ENCODE measurements at regions not wholly inside any gene's neighbourhood (a gene's known extent, or its start where the extent isn't known, plus 50 kb on each side); places are given as distances from the start of the nearest gene placed in this dataset.

DNA sequence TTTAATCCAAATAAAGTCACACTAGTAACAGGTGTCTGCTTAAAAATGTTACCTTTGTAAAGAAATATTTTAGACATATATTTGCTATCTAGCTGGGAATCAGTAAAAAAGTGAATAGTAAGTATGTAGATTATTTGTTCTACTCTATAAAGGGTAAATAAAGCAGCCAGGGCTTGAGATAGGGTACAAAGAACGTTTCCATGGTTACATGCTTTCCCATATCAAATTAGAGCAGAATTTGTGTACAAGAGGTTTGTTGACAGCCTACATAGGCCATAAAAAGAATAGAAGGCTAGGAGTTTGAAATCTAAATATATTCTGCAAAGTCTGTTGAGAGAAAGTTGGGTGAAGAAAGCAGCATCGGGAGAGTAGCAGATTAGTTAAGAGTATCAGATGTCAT, 160.9 kb upstream of the POU5F2 start:
- H3K4me1 ChIP-seq (ENCODE audit: control extremely low read depth in 1 of 4, control insufficient read depth in 4 of 4, insufficient read depth in 4 of 4, low read length in 3 of 4), result no peaks in the 10 kb centered on the region
- no peak overlapping the region for H3K4me3 ChIP-seq (ENCODE audit: control insufficient read depth in 1 of 7, extremely low read depth in 1 of 7, insufficient read depth in 4 of 7, low read depth in 2 of 7, low read length in 6 of 7)
- ChIA-PET CTCF (no interaction called here), POLR2A (no interaction called here)
- H3K27ac ChIP-seq (ENCODE audit: insufficient read depth in 1 of 2, low read depth in 1 of 2, low read length in 2 of 2, poor library complexity in 1 of 2, severe bottlenecking in 2 of 2), result no peak overlapping the region
- H3K9me3 ChIP-seq (ENCODE audit: control extremely low read depth in 1 of 5, control insufficient read depth in 4 of 5, insufficient read depth in 2 of 5, low read depth in 1 of 5, low read length in 4 of 5), result no peaks in the 10 kb centered on the region
- 100% methylated on average over 1 of the region's 2 CpGs for WGBS (ENCODE audit: insufficient coverage)
- no peaks in the 10 kb centered on the region for H3K27me3 ChIP-seq (replicated peaks in 2 of 5; ENCODE audit: control insufficient read depth in 4 of 5, insufficient read depth in 5 of 5, low read length in 4 of 5)
- H3K36me3 ChIP-seq (ENCODE audit: control insufficient read depth in 4 of 4, insufficient read depth in 4 of 4, low read length in 3 of 4), result peaks cover 0 to 3% (median 0%) of the 10 kb centered on the region in 4 experiments
- no peak for DNase-seq

DNA sequence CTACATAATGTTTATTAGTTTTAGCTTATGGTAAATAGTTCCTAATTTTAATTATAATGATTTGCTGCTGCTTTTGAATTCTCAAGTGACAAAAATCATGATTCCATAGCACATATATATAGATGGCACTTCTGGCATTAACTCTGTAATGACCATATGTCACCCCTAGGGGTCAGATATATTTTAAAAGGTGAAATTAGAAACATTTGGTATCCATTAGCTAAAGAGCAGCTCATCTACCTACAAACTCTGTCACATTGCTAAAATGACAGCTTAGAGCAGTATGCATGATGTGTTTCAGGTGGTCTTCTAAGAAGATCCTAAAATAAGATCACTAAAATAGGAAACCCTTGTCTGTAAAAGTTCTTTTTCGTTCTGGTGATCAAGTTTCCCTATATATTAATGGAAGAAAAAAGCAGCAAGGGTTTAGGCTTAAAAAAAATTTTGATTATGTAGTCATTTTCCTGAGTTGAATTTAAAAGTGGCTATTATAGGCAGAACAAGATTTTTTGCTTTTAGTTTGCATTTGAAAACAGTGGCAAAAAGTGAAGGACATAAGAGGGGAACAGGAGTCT, 157.7 kb upstream of the POU5F2 start:
- DNase-seq, result peak; percentile 12 to 24 (median 24)
- no CpG with 5 or more reads among the region's 1 CpG for WGBS (ENCODE audit: insufficient coverage)
- Histone ChIP-seq H3K36me3 (ENCODE audit: control insufficient read depth in 4 of 4, insufficient read depth in 4 of 4, low read length in 3 of 4) (peaks cover 0 to 2% (median 0%) of the 10 kb centered on the region in 4 experiments), H3K9me3 (ENCODE audit: control extremely low read depth in 1 of 5, control insufficient read depth in 4 of 5, insufficient read depth in 2 of 5, low read depth in 1 of 5, low read length in 4 of 5) (no peaks in the 10 kb centered on the region), H3K4me1 (ENCODE audit: control extremely low read depth in 1 of 4, control insufficient read depth in 4 of 4, insufficient read depth in 4 of 4, low read length in 3 of 4) (no peaks in the 10 kb centered on the region), H3K4me3 (ENCODE audit: control insufficient read depth in 1 of 7, extremely low read depth in 1 of 7, insufficient read depth in 4 of 7, low read depth in 2 of 7, low read length in 6 of 7) (no peak overlapping the region), H3K27ac (ENCODE audit: insufficient read depth in 1 of 2, low read depth in 1 of 2, low read length in 2 of 2, poor library complexity in 1 of 2, severe bottlenecking in 2 of 2) (no peak overlapping the region), H3K27me3 (replicated peaks in 2 of 5; ENCODE audit: control insufficient read depth in 4 of 5, insufficient read depth in 5 of 5, low read length in 4 of 5) (no peaks in the 10 kb centered on the region)
- ChIA-PET POLR2A (no interaction called here), CTCF (interaction anchor here (0.7 to 1.8 kb wide), 4 partner anchors 9 to 25 kb away, joined by 3 to 5 read pairs (median 4); no protein-coding TSS in a partner anchor)

DNA sequence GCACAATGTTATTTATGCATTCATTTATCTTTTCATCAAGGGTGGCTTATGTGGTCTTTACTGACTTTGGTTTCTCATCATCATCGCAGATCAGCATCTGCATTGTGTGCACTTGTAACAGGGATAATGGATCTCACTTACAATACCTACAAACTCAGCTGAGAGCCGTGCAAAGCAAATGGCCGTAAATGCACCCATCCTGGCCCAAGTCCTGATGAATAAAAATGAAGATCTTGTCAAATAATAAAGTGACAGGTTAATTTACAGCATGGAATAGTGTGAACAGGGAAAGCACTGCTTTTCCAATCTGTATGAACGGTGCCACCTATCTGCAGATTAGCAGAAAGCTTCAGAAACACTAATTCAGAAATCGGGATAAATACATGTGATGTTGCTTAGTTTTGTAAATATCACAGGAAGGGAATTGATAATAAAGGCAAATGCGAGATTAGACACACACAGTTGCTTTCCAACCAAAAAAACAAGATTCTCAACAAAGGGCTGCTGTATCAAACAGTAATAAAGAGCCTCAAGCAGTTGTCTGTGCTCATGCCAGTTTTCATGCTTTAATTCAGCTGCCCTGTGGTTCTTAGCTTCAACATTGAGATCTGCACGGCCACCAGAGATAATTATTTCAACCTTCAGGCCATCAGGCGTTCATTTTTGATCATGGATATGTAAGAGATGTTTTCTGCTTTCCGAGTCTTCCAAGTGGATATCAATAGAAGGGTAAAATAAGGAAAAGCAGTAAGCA, 153.4 kb upstream of the POU5F2 start:
- DNase-seq, result no peak
- no peaks in the 10 kb centered on the region for H3K27me3 ChIP-seq (replicated peaks in 2 of 5; ENCODE audit: control insufficient read depth in 4 of 5, insufficient read depth in 5 of 5, low read length in 4 of 5)
- no peaks in the 10 kb centered on the region for H3K9me3 ChIP-seq (ENCODE audit: control extremely low read depth in 1 of 5, control insufficient read depth in 4 of 5, insufficient read depth in 2 of 5, low read depth in 1 of 5, low read length in 4 of 5)
- CTCF ChIA-PET, result interaction anchor here (1.3 kb wide), 1 partner anchor 13 kb away, joined by 5 read pairs; no protein-coding TSS in a partner anchor
- H3K4me1 ChIP-seq (ENCODE audit: control extremely low read depth in 1 of 4, control insufficient read depth in 4 of 4, insufficient read depth in 4 of 4, low read length in 3 of 4), result peaks cover 0 to 6% (median 3%) of the 10 kb centered on the region in 4 experiments
- POLR2A ChIA-PET, result no interaction called here
- H3K27ac ChIP-seq (ENCODE audit: insufficient read depth in 1 of 2, low read depth in 1 of 2, low read length in 2 of 2, poor library complexity in 1 of 2, severe bottlenecking in 2 of 2), result no peak overlapping the region
- 95% methylated on average over 6 of the region's 9 CpGs for WGBS (ENCODE audit: insufficient coverage)
- H3K36me3 ChIP-seq (ENCODE audit: control insufficient read depth in 4 of 4, insufficient read depth in 4 of 4, low read length in 3 of 4), result no peaks in the 10 kb centered on the region
- H3K4me3 ChIP-seq (ENCODE audit: control insufficient read depth in 1 of 7, extremely low read depth in 1 of 7, insufficient read depth in 4 of 7, low read depth in 2 of 7, low read length in 6 of 7), result no peak overlapping the region

DNA sequence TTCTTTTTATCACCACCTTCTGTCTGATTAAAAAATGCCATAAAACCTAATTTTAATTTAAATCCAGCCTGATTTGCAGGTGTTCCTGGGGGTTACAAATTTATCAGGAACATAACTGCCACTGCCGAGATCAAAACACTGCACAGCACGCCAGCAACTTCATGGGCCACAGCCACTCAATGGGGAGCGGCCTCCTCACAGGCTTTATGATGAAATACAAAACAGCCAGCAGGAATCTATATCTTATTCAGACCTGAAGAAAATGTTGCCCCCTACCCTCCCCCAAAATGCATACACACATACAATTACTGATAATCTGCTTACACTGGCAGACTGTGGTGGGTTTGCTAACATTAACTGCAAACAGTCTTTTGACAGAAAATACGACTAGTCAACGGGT, 151.7 kb upstream of the POU5F2 start:
- no peak overlapping the region for H3K27ac ChIP-seq (ENCODE audit: insufficient read depth in 1 of 2, low read depth in 1 of 2, low read length in 2 of 2, poor library complexity in 1 of 2, severe bottlenecking in 2 of 2)
- CTCF ChIA-PET, result no interaction called here
- H3K9me3 ChIP-seq (ENCODE audit: control extremely low read depth in 1 of 5, control insufficient read depth in 4 of 5, insufficient read depth in 2 of 5, low read depth in 1 of 5, low read length in 4 of 5), result no peaks in the 10 kb centered on the region
- no peaks in the 10 kb centered on the region for H3K36me3 ChIP-seq (ENCODE audit: control insufficient read depth in 4 of 4, insufficient read depth in 4 of 4, low read length in 3 of 4)
- 100% methylated on average over 2 of the region's 5 CpGs for WGBS (ENCODE audit: insufficient coverage)
- H3K27me3 ChIP-seq (replicated peaks in 2 of 5; ENCODE audit: control insufficient read depth in 4 of 5, insufficient read depth in 5 of 5, low read length in 4 of 5), result no peaks in the 10 kb centered on the region
- DNase-seq, result no peak
- H3K4me3 ChIP-seq (ENCODE audit: control insufficient read depth in 1 of 7, extremely low read depth in 1 of 7, insufficient read depth in 4 of 7, low read depth in 2 of 7, low read length in 6 of 7), result no peak overlapping the region
- POLR2A ChIA-PET, result no interaction called here
- peaks cover 0 to 6% (median 3%) of the 10 kb centered on the region in 4 experiments for H3K4me1 ChIP-seq (ENCODE audit: control extremely low read depth in 1 of 4, control insufficient read depth in 4 of 4, insufficient read depth in 4 of 4, low read length in 3 of 4)

DNA sequence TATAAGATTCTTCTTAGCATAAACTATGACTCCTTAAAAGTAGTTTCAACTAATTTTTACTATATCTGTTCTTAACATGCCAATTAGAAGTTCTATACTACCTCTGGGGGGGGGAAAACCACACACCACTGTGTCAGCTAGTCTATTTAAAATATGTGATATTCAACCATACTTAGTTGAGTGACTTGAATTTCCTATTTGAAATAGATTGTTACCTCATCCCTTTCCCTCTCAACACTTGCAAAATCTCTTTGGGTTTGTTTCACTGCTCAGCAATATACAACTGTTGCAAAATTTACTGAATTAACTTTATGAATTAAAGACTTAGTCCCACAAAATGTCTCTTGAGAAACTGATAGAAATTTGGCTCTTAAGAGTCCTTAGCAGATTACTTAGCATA, 151.1 kb upstream of the POU5F2 start:
- Histone ChIP-seq H3K27me3 (replicated peaks in 2 of 5; ENCODE audit: control insufficient read depth in 4 of 5, insufficient read depth in 5 of 5, low read length in 4 of 5) (no peaks in the 10 kb centered on the region), H3K27ac (ENCODE audit: insufficient read depth in 1 of 2, low read depth in 1 of 2, low read length in 2 of 2, poor library complexity in 1 of 2, severe bottlenecking in 2 of 2) (no peak overlapping the region), H3K4me1 (ENCODE audit: control extremely low read depth in 1 of 4, control insufficient read depth in 4 of 4, insufficient read depth in 4 of 4, low read length in 3 of 4) (peaks cover 0 to 6% (median 3%) of the 10 kb centered on the region in 4 experiments), H3K9me3 (ENCODE audit: control extremely low read depth in 1 of 5, control insufficient read depth in 4 of 5, insufficient read depth in 2 of 5, low read depth in 1 of 5, low read length in 4 of 5) (no peaks in the 10 kb centered on the region), H3K36me3 (ENCODE audit: control insufficient read depth in 4 of 4, insufficient read depth in 4 of 4, low read length in 3 of 4) (no peaks in the 10 kb centered on the region), H3K4me3 (ENCODE audit: control insufficient read depth in 1 of 7, extremely low read depth in 1 of 7, insufficient read depth in 4 of 7, low read depth in 2 of 7, low read length in 6 of 7) (no peak overlapping the region)
- ChIA-PET CTCF (no interaction called here), POLR2A (no interaction called here)
- no peak for DNase-seq

DNA sequence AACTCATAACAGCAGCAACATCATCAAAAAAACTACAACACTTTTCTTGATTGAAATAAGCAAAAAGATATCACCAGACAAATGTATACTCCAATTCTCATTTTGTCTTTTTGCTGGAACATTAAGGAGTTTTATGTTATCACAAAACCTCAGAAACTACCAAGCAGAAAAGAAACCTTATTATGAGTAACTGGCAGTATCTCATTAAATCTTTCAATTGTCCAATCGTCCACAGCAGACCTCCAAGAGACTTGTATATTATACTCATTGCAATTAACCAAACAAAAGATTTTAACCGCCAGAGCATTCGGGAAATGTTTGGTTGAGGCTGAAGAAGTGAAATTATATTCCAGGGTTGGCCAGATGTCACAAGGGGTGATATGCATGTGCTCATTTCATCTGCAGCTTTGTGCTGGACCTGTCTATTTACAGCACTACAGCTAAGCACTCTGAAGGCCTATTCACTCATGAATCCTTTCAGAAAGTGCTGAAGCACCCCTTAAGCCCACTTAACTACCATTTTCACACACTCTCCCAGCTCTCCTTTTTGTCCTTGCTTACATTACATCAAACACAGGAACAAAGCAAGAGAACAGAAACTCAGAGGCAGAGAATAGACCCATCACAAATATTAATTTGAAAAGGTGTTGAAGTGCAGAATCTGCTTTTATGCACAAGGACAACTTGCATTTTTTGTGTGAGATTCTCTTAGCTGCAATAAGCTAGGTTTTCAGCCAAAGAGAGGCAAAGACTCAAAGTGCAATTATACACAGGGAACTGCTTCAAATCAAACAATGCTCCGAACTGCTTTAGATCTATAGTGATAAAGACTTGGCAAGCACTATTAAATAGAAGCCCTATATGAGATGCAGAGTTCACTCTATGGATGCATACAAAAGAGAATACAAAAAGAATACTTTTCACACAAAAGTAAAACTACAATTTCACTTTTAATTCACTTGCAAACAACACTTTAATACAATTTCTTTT, 150.4 kb upstream of the POU5F2 start:
- ChIA-PET POLR2A (no interaction called here), CTCF (no interaction called here)
- H3K4me3 ChIP-seq (ENCODE audit: control insufficient read depth in 1 of 7, extremely low read depth in 1 of 7, insufficient read depth in 4 of 7, low read depth in 2 of 7, low read length in 6 of 7), result no peak overlapping the region
- no peaks in the 10 kb centered on the region for H3K9me3 ChIP-seq (ENCODE audit: control extremely low read depth in 1 of 5, control insufficient read depth in 4 of 5, insufficient read depth in 2 of 5, low read depth in 1 of 5, low read length in 4 of 5)
- no peaks in the 10 kb centered on the region for H3K36me3 ChIP-seq (ENCODE audit: control insufficient read depth in 4 of 4, insufficient read depth in 4 of 4, low read length in 3 of 4)
- no peaks in the 10 kb centered on the region for H3K27me3 ChIP-seq (replicated peaks in 2 of 5; ENCODE audit: control insufficient read depth in 4 of 5, insufficient read depth in 5 of 5, low read length in 4 of 5)
- H3K27ac ChIP-seq (ENCODE audit: insufficient read depth in 1 of 2, low read depth in 1 of 2, low read length in 2 of 2, poor library complexity in 1 of 2, severe bottlenecking in 2 of 2), result no peak overlapping the region
- DNase-seq, result no peak
- peaks cover 0 to 9% (median 3%) of the 10 kb centered on the region in 4 experiments for H3K4me1 ChIP-seq (ENCODE audit: control extremely low read depth in 1 of 4, control insufficient read depth in 4 of 4, insufficient read depth in 4 of 4, low read length in 3 of 4)
- WGBS (ENCODE audit: insufficient coverage), result no CpG with 5 or more reads among the region's 4 CpGs

DNA sequence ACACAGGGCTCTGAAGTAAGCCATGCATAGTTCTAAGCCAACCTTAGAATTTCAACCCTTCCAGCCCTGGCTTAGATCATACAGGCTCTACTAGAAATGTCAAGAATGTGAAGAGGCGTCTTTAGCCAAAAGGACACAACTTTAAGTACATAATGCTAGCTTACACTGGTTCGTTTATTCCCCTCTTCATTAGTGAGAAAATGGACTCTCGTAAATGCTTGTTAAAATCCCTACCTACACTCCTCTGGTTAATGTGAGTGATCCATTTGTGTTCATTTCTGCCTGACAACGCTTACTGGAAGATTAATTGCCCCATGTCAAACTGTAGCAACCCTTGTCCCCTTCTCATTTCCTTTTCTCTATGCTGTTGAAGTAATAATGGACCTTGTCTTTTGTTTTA, 149.3 kb upstream of the POU5F2 start:
- DNase-seq, result no peak
- CTCF ChIA-PET, result no interaction called here
- no peaks in the 10 kb centered on the region for H3K27me3 ChIP-seq (replicated peaks in 2 of 5; ENCODE audit: control insufficient read depth in 4 of 5, insufficient read depth in 5 of 5, low read length in 4 of 5)
- peaks cover 0 to 10% (median 3%) of the 10 kb centered on the region in 4 experiments for H3K4me1 ChIP-seq (ENCODE audit: control extremely low read depth in 1 of 4, control insufficient read depth in 4 of 4, insufficient read depth in 4 of 4, low read length in 3 of 4)
- no peaks in the 10 kb centered on the region for H3K36me3 ChIP-seq (ENCODE audit: control insufficient read depth in 4 of 4, insufficient read depth in 4 of 4, low read length in 3 of 4)
- no peak overlapping the region for H3K27ac ChIP-seq (ENCODE audit: insufficient read depth in 1 of 2, low read depth in 1 of 2, low read length in 2 of 2, poor library complexity in 1 of 2, severe bottlenecking in 2 of 2)
- WGBS (ENCODE audit: insufficient coverage), result 100% methylated on average over 2 of the region's 4 CpGs
- POLR2A ChIA-PET, result no interaction called here
- no peaks in the 10 kb centered on the region for H3K9me3 ChIP-seq (ENCODE audit: control extremely low read depth in 1 of 5, control insufficient read depth in 4 of 5, insufficient read depth in 2 of 5, low read depth in 1 of 5, low read length in 4 of 5)
- H3K4me3 ChIP-seq (ENCODE audit: control insufficient read depth in 1 of 7, extremely low read depth in 1 of 7, insufficient read depth in 4 of 7, low read depth in 2 of 7, low read length in 6 of 7), result no peak overlapping the region

Measured in common myeloid progenitor, CD34-positive (primary cell).